SW 1271 (cell line): ENCODE measurements at regions not wholly inside any gene's neighbourhood (a gene's known extent, or its start where the extent isn't known, plus 50 kb on each side); places are given as distances from the start of the nearest gene placed in this dataset.

Experiments
- DNase-seq, 2 experiments: peaks; one replicate each; lab custom pipeline; 2025; lab: John Stamatoyannopoulos, UW

DNA sequence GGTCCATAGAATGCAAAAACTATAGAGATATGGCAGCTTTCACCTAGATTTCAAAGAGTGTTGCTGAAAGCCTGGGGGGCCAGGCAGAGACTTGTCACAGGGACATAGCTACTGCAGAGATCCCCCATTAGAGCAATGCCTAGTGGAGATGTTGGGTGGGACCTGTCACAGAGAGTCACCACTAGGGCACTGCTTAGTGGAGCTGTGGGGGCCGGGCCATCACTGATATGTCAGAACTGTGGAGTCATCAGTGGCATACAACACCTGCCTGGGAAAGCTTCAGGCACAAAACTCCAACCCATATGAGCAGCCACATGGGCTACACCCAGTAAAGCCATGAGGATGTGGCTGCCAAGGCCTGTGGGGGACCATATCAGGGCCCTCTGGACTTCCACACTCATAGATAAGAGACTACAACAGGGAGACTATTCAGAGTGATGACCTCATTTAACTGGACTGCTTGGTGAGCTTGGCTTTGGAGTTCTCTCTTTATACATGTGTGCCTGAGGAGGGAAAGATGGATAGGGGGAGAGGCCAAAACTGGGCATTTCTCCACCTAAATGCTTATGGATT, 176.3 kb downstream of the ZNF621 start:
- no peak for DNase-seq

DNA sequence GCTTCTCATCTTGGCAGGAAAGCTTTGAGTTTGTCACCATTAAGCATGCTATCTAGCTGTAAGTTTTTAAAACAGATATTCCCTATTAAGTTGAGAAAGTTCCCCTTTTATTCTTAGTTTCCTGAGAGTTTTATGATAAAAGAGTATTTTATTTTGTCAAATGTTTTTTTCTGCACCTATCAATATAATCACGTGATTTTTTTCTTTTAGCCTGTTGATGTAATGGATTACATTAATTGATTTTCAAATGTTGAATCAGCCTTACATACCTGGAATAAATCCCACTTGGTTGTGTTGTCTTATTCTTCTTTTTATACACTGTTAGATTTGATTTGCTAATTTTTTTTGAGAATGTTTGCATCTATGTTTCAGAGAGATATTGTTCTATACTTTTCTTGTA, 179.5 kb downstream of the ZNF621 start:
- DNase-seq, result no peak

DNA sequence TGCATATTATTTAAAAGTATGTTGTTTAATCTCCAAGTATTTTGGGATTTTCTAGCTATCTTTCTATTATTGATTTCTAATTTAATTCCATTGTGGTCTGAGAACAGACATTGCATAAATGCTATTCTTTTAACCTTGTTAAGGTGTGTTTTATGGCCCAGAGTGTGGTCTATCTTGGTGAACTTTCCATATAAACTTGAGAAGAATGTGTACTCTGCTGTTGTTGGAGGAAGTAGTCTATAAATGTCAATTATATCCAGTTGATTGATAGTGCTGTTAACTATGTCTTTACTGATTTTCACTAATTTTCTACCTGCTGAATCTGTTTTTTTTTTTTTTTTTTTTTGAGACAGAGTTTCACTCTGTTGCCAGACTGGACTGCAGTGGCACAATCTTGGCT, 180.9 kb downstream of the ZNF621 start:
- DNase-seq, result no peak

DNA sequence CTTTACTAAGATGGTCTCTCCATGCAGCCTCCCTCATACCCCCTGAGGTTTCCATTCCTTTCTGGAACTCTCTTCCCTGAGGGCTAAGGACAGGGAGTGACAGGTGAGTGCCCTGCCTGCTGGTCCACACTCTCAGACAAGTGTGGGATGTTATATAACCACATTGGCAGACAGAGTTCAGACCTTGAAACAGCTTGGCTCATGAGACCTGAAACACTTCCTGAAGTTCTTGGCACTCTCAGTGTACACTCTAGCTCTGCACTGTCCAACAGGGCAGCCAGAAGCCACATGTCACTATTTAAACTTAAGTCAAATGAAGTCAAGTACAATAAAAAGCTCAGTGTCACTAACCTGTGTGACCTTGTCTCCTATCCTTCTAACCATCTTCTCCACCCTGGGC, 188.5 kb downstream of the ZNF621 start:
- no peak for DNase-seq

DNA sequence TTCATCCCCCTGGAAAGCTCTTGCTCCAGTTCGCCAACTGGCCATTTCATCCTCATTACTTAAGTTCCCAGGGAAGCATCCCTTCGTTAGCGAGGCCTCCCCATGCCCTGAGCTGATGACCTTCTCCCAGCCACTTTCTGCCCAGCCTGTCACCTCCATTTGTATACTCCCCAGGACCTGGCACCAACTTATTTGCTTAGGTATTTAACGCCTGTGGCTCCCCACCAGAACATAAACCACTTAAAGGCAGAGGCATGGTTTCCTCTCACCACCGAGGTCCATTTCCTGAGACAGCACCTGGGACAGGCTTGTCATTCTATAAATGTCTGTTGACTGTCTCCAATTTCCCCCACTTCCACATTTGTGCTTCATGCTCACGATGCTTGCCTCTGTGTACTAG, 189.0 kb downstream of the ZNF621 start:
- DNase-seq, result no peak

DNA sequence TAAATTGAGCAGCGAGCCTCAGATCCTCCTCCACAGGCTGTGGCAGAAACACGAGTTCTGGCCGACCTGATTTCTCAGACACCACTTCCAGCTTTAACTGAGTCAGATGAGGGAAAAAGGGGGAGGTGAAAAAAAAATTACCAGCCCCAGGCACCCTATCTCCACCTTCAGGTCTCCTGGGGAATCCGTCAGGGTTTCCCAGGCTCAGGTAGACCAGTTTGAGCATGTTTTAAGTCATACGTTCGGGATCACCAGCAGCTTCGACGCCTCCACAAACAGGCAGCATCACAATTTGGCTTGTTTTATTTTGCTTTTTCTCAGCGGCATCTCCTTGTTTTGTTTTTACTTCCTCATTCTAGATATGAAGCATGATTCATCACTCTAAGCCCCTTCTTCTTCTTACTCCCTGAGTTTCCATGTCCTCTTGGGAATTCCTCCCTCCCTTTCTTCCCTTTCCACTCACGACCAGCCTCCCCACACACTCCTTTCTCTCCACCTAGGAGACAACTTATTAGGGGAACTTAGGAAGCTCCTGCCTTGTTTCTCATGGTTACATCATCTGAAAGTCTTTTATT, 190.1 kb downstream of the ZNF621 start:
- DNase-seq, result no peak

DNA sequence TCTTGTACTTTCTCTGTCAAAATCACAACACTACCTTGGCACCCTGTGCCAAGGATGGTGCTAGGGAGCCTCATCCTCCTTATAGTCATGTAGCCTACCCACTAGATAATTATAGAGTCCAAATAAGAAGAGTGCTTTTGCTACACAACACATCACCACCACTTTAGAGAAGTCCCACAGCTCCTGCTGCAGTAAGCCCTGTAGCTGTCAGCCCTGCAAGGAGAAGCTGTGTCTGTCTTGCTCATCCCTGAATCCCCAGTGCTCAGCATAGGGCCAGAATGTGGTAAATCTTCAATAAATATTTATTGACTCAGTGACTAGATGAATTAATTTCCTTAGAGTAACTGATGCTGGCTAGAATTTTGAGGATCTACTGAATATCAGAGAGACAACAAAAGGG, 190.8 kb downstream of the ZNF621 start:
- DNase-seq, result no peak

DNA sequence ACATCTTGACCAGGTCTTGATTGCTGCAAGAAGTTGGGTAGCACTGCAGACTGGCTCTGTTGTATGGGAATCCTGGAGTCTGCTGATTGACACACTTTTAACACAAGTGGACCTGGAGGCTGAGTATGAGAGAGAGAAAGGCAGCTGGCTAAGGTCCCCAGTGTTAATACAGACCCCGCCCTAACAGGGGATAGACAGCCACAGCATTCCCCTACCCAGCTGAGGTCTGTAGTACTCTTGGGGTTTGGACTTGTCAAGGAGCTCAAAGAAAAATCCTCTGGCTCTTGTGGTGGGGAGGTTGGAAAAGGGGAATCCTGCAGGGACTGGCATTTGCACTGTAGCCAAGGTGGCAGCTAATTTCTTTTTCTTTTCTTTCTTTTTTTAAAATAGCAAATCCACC, 192.7 kb downstream of the ZNF621 start:
- no peak for DNase-seq

DNA sequence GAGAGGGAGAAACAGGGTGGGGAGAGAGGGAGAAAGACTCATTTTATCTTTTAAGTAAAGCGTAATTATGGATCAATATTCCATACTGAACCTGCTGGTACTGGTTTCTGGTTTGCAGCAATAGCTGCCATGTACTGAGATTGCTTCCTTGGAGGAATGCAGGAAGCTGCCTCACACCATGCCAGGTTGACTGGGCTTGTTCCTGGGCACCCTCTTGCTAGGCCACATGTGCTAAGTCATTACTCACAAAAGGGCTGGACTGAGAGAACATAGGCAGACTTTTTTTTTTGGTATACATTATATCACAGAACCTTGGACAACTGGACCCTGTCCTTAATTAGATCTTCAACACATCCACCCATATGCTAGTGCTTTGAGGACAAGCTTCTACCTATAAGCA, 193.4 kb downstream of the ZNF621 start:
- DNase-seq, result no peak

DNA sequence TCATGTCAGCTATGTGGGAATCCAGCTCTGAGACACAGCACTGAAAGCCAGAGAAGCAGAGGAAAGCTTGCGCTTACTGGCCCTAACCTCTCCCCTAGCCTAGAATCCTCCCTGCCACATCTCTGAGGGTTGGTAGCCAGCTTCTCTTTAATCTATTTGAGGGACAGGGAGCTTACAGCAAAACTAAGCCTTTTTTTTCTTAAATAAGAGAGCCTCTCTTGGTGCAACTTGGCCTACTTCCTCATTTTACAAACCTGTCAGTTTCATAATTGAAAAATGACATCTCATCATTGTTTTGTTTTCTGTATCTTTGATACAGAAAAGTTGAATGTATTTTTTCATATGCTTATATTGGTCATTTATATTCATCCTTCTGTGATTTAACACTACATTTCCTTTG, 193.9 kb downstream of the ZNF621 start:
- DNase-seq, result no peak

DNA sequence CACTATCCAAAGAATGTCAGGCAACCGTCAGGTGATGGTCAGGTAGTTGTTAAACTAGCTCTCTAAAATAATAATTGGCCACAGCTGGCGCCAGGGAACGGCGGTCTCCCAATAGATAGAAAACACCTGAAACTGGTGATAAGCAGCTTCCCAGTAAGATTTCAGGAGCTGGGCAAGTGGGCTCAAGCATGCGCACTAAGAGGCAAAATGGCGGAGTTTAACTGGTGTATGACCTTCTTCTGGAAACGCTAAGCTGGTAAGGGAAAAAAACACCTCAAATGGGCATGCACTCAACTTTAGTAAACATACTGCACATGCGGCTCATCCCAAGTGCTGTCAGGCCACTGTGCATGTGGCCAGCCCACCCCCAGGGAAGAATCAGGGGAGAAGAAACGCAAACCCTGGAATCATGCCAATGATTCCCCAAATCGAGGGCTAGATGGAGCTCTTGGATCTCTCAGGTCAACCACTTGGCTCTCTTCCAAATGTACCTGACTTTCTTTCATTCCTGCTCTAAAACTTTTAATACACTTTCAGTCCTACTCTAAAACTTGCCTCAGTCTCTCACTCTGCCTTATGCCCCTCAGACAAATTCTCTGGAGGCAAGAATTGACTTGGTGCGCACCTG, 195.0 kb downstream of the ZNF621 start:
- DNase-seq, result no peak

DNA sequence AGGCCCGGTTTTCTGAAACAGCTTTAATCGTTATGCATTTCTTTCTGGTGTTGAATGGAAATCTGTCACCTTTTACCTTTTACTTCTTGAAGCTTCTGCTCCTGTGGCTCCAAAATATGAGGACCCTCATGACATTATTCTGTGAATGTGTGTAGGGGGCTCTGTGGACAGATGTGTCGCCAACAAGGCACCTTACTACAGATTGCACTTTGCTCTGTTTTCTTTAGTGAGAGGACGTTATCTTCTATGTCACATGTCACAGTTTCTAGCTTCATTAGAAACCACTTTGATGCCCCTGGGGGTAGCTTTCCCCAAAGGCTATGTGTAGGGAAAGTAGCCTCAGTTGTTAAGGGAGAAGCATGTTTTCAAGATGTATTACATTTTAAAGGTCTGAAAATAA, 195.6 kb downstream of the ZNF621 start:
- no peak for DNase-seq

DNA sequence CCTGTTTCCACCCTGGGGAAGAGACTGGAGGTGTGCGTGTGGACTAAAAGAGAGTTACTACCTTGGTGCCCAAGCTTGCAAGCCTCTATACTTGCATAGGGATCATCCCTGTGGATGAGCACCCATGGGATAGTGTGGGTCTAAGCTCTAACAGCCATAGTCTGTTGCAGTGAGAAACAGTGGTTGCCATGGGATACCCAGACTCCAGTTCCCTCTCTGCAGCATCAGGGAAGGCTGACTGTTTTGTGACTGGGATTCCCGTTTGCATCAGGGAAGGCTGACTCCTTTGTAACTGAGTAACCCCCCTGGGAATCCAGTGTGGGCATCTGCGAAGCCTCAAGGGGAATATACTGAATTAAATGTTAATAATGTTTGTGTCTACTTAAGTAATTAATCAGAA, 196.1 kb downstream of the ZNF621 start:
- DNase-seq, result no peak

DNA sequence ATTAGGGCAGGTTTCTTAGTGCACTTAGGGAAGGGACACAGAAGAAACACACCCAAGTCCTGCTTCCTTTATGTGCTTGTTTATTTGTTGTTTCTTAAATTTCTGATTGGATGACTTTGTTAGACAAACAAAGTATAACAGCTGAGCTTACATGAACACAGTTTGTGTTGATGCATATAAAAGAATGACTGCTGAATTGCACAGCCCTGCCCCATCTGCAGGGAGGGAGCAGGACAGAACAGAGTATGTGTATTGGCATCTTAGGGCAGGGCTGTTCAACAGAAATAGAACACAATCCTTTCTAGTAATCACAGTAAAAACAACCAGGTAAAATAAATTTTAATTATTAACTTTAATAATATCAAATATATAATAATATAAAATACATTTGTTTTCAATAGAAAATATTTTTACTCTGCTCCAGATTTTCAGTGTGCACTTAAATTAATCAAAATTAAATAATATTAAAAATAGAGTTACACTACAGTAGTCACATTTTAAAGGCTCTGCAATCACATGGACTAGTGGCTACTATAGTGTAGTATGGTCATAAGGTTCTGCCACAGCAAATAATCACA, 198.4 kb downstream of the ZNF621 start:
- DNase-seq, result no peak

DNA sequence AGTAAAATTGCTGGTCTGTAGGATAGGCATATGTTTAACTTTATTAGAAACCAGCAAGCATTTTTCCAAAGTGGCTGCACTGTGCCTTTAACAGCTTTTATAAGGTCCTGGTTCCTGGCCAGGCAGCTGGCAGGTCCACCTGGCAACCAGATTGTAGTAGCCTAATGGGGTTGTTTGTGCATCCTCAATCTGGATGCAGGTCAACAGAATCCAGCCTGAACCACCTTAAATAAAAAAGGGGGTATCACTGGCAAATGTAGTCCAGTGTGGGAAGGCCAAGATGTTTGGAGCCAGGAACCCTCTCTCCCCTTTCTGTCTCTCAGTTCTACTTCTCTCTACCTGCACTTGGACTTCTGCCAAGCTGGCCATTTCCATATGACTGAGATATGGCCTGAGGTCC, 200.3 kb downstream of the ZNF621 start:
- DNase-seq, result no peak

DNA sequence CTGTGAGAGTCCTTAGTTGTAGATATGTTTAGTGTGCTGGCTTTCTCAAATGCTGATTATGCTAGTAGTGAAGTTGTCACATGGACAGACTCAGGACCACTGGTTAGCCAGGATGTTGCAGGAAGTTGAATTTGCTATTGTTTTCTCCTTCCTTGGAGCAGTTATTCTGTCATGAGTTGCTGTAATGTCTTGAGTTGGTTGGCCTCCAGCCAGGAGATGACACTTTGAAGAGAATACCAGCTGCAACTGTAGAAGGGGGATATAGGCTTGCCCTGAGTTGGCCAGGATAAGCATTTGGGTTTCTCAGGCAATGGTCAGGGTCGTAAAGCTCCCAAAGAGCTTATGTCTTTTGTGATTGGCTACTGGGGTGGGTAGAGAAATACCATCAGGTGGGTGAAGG, 206.7 kb downstream of the ZNF621 start:
- DNase-seq, result no peak

DNA sequence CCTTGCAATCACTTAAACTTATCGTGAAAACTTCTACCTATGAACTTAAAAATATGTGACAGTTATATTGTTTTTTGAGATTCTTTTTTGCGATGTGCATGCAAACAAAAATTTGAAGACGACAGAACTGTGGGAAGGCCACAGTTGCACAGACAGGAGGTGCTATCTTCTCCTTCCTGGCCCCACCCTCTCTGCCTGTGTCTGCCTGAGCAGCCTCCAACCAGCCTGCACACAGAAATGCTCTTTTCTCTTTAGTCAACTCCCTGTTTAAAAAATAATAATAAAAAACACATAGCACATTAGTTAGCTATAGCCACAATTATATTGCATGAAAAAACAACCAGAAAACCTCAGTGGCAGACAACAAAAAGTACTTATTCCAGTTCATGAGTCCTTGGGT, 212.2 kb downstream of the ZNF621 start:
- no peak for DNase-seq

DNA sequence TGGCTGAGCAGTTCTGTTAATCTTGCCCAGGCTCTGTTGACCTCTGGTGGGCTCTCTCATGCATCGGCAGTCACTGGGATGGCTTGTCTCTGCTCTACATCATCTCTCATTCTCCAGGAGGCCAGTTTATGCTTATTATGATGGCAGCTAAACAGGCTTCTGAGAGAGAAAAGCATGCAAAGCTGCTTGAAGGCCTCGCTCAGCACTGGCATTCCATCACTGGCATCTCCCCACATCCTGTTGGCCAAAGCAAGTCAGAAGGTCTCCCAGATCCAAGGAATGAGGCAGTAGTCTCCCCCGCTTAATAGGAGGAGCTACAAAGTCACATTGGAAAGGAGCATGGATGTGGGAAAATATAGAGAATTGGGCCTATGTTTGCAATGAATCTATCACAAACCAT, 212.6 kb downstream of the ZNF621 start:
- DNase-seq, result no peak

DNA sequence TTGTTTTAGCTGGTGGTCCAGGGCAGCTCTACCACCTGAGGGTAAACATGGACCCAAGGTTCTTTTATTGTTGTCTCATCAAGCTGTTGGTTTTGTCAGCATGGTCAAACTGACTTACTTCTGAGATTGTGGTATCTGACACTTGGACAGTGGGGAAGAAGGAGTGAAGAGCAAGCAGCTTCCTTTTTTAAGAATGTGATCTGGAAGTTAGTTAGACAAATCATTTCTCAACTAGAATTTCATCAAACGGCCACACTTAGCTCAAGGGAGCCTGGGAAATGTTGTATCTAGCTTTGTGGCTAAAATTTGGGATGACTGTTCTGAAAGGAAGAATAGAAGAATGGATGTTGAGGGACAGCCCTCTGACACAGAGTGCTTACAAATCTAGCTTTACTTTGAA, 215.2 kb downstream of the ZNF621 start:
- no peak for DNase-seq

DNA sequence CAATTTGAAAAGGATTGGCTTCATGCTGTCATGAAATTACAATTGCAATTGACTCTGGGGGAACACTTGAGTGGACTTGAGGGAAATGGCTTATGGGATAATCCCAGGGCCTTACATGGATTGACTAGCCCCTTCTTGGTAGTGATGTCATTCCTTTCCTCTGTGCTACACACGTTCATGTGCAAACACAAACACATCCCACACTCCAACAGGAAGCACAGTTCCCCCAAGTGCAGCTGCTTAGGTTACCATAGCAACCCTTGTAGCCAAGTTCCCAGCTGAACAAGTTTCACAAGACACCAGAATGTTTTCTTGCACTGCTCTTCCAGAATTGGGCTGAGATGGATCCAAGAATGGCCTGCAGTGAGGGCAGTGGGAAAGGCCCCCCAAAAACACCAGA, 217.0 kb downstream of the ZNF621 start:
- no peak for DNase-seq

DNA sequence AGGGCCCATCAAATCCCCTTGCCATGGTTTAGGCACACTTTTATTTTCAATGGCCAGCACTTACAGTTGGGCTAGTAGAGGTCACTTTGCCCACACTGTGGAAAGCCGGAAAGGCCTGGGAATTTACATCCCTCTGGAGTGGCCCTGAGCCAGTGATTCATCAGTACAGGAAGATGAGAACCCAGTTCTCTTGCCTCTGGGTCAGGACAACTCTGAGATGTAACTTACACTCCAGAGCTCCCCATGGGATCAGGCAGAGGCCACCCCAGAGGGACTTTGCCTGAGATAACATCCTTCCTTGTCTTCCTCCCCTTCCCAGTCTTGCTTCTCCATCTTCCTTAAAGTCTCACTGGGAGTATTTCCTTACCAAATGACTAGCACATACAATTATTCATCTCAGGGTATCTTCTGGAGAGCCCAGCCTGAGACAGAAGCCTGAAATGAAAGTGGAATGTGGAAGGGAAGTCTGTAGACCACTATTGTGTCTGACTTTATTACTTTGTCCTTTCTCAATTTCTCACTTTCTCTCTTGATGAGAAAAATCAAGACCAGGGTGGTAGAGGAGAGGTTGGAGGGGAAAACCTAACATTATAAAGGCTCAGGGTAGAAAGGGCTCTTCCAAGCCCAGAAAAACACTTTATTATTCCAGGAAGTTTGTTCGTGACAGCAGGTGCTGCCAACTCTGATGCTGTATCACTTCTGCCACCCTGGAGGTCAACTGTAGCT, 220.8 kb downstream of the ZNF621 start:
- DNase-seq, result no peak

DNA sequence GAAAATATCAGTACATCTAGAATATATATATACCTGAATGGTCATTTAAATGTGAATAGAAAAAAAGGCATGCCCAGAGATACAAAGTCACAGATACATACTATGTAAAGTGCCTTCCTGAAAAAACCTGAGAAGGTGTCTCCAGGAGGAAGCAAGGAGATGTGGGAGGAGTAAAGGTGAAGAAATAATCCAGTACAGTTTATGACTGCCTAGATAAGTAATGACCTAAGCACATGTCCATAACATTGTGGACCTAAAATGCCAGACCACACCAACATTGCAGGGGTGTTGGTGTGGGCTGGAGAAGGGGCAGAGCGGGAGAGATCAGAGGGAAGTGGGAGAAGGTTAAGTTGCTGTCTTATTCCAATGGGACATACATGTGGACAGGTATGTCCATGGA, 226.9 kb downstream of the ZNF621 start:
- no peak for DNase-seq

DNA sequence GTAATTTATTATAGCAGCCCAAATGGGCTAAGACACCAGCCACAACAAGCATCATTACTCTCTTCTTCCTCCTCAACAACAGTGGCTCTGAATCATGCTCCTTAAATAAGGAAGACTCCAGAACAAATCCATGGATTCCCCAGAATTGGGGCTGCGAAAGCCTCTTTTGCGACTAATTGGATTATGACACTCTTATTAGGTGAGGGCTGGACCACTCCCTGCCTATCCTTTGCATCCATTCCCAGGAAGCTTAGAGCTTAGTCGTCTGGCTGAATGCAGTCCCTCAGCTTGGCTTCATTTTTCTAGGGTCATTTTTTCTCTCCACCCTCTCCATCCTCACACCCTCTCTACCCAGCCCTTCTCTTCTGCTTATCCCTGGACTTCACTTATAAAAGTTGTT, 227.7 kb downstream of the ZNF621 start:
- DNase-seq, result no peak
